HG03097 (cell line): ENCODE measurements at regions not wholly inside any gene's neighbourhood (a gene's known extent, or its start where the extent isn't known, plus 50 kb on each side); places are given as distances from the start of the nearest gene placed in this dataset.

Experiments
- ATAC-seq: cut with Tn5 transposase; IDR thresholded peaks from one replicate; pipeline ENCODE4 v1.9.1; 2021; ENCODE audit not compliant: unreplicated experiment, low FRiP score

- no peak for ATAC-seq
Measured at GRCh38 chr1:83606416-83606955, 392.4 kb downstream of the TTLL7 start.

GRCh38 chr1:83596331-83596730 is 402.6 kb downstream of the TTLL7 start:
- ATAC-seq: no peak

GRCh38 chr1:83593073-83593472 is 405.9 kb downstream of the TTLL7 start:
- no peak for ATAC-seq

GRCh38 chr1:83588140-83588539 is 410.8 kb downstream of the TTLL7 start:
- ATAC-seq: no peak

- no peak for ATAC-seq
Measured at GRCh38 chr1:83583351-83584014, 415.4 kb downstream of the TTLL7 start.

GRCh38 chr1:83581747-83582146 is 417.2 kb downstream of the TTLL7 start:
- no peak for ATAC-seq

- no peak for ATAC-seq
Measured at GRCh38 chr1:83574791-83575190, 424.1 kb downstream of the TTLL7 start.

GRCh38 chr1:83573776-83574175 is 425.2 kb downstream of the TTLL7 start:
- no peak for ATAC-seq

GRCh38 chr1:83571536-83571935 is 427.4 kb downstream of the TTLL7 start:
- ATAC-seq: no peak

- ATAC-seq: no peak
Measured at GRCh38 chr1:83561346-83561745, 437.6 kb downstream of the TTLL7 start.

GRCh38 chr1:83559129-83559840 is 439.6 kb downstream of the TTLL7 start:
- ATAC-seq: no peak

- ATAC-seq: no peak
Measured at GRCh38 chr1:83555871-83556270, 443.1 kb downstream of the TTLL7 start.

- ATAC-seq: no peak
Measured at GRCh38 chr1:83554174-83554573, 444.8 kb downstream of the TTLL7 start.

GRCh38 chr1:83552820-83553219 is 446.1 kb downstream of the TTLL7 start:
- no peak for ATAC-seq

GRCh38 chr1:83548311-83548710 is 450.6 kb downstream of the TTLL7 start:
- ATAC-seq: no peak

- no peak for ATAC-seq
Measured at GRCh38 chr1:83547901-83548300, 451.0 kb downstream of the TTLL7 start.

GRCh38 chr1:83546874-83547273 is 452.1 kb downstream of the TTLL7 start:
- no peak for ATAC-seq

- no peak for ATAC-seq
Measured at GRCh38 chr1:83545066-83545862, 453.7 kb downstream of the TTLL7 start.

- no peak for ATAC-seq
Measured at GRCh38 chr1:83543222-83543973, 455.5 kb downstream of the TTLL7 start.

- no peak for ATAC-seq
Measured at GRCh38 chr1:83531521-83532309, 467.2 kb downstream of the TTLL7 start.
